Esophagus muscularis mucosa (tissue), 4 donors: ENCODE measurements at regions not wholly inside any gene's neighbourhood (a gene's known extent, or its start where the extent isn't known, plus 50 kb on each side); places are given as distances from the start of the nearest gene placed in this dataset.

Source experiments
- EP300 ChIP-seq: sonication (generic); formaldehyde crosslinking; IDR thresholded peaks from one replicate; pipeline ENCODE4 v1.6.1; 2017; ENCODE audit warnings: antibody characterized with exemption
- POLR2A ChIP-seq: fragments of 450-650 bp; IDR thresholded peaks from one replicate; pipeline ENCODE4 v1.6.1; 2017; ENCODE audit warnings: antibody characterized with exemption, moderate library complexity, mild to moderate bottlenecking, low read depth
- POLR2AphosphoS5 ChIP-seq, 2 donors: sonication (generic); formaldehyde crosslinking; IDR thresholded peaks; one replicate each; pipeline ENCODE4 v1.6.1; 2017; ENCODE audit warnings: antibody characterized with exemption in 2 of 2
- TF ChIP-seq, protein P1 (sequence below), 3 experiments: fragments of 200-600 bp in 2 of 3; fragments of 450-650 bp in 1 of 3; sonication (generic) in 2 of 3; IDR thresholded peaks; one replicate each; pipeline ENCODE4 v1.5.1; 2017 to 2019; ENCODE audit warnings: antibody characterized with exemption in 3 of 3, mild to moderate bottlenecking in 2 of 3, moderate library complexity in 1 of 3

DNA sequence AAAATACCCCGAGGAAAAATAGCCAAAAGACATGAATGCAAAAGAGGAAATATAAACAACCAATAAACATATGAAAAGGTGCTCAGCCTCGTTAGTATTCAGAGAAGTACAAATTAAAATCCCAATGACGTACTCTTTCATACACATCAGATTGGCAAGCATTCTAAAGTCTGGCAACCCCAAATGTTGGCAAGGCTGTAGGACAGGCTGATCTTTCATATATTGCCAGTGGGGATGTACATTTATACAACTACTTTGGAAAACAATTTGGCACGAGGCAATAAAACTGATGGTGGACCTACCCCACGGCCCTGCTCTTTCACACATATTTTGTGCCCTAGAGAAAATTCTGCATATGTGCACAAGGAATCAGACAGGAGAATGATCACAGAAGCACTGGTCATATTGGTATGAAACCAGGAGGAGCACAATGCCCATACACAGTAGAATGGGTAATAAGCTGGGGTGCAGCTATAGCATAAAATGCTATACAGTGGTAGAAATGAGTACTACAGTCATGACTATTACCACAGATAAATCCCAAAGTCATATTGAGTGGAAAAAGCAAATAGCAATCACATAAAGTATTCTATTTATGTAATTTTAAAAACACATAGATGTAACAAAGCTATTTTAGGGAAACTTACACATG, 176.0 kb upstream of the SLC24A5 start:
- TF ChIP-seq, protein P1, sequence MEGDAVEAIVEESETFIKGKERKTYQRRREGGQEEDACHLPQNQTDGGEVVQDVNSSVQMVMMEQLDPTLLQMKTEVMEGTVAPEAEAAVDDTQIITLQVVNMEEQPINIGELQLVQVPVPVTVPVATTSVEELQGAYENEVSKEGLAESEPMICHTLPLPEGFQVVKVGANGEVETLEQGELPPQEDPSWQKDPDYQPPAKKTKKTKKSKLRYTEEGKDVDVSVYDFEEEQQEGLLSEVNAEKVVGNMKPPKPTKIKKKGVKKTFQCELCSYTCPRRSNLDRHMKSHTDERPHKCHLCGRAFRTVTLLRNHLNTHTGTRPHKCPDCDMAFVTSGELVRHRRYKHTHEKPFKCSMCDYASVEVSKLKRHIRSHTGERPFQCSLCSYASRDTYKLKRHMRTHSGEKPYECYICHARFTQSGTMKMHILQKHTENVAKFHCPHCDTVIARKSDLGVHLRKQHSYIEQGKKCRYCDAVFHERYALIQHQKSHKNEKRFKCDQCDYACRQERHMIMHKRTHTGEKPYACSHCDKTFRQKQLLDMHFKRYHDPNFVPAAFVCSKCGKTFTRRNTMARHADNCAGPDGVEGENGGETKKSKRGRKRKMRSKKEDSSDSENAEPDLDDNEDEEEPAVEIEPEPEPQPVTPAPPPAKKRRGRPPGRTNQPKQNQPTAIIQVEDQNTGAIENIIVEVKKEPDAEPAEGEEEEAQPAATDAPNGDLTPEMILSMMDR (IDR thresholded peaks at IDR 0.05): no peak
- TF ChIP-seq POLR2A: no peak
- no peak for TF ChIP-seq POLR2AphosphoS5 (IDR thresholded peaks at IDR 0.05)
- TF ChIP-seq EP300: no peak
